Fibroblast of villous mesenchyme (primary cell): ENCODE measurements at regions not wholly inside any gene's neighbourhood (a gene's known extent, or its start where the extent isn't known, plus 50 kb on each side); places are given as distances from the start of the nearest gene placed in this dataset.

Experiments used
- DNase-seq: peaks from one replicate; pipeline ENCODE4 v3.0.0-alpha.2; 2010; ENCODE audit warnings: low read depth
- H3K4me3 ChIP-seq: 2 replicates; pipeline ENCODE4 v1.5.1; 2011; ENCODE audit warnings: low read depth, mild to moderate bottlenecking, low read length
- CTCF ChIP-seq: IDR thresholded peaks from 2 replicates; pipeline ENCODE4 v1.5.1; 2012; ENCODE audit warnings: low read depth, mild to moderate bottlenecking, low read length; ENCODE audit not compliant: insufficient read depth

- no peak for TF ChIP-seq CTCF
- DNase-seq: no peak
- no peak overlapping the region for H3K4me3 ChIP-seq
Observed at GRCh38 chr17:72507370-72507769, 386.6 kb downstream of the SOX9 start.

- DNase-seq: peak; percentile 6
- no peak for TF ChIP-seq CTCF
- H3K4me3 ChIP-seq: no peak overlapping the region
Observed at GRCh38 chr17:72510351-72511016, 389.7 kb downstream of the SOX9 start.

GRCh38 chr17:72511242-72511641 is 390.4 kb downstream of the SOX9 start:
- no peak overlapping the region for H3K4me3 ChIP-seq
- DNase-seq: no peak
- TF ChIP-seq CTCF: no peak

- no peak for TF ChIP-seq CTCF
- DNase-seq: no peak
- no peak overlapping the region for H3K4me3 ChIP-seq
Observed at GRCh38 chr17:72511874-72512273, 391.1 kb downstream of the SOX9 start.

GRCh38 chr17:72512649-72513556 is 392.1 kb downstream of the SOX9 start:
- no peak for TF ChIP-seq CTCF
- H3K4me3 ChIP-seq: no peak overlapping the region
- no peak for DNase-seq

- H3K4me3 ChIP-seq: no peak overlapping the region
- no peak for DNase-seq
- TF ChIP-seq CTCF: no peak
Observed at GRCh38 chr17:72514321-72514861, 393.6 kb downstream of the SOX9 start.
